Astrocyte of the spinal cord (primary cell): ENCODE measurements at regions not wholly inside any gene's neighbourhood (a gene's known extent, or its start where the extent isn't known, plus 50 kb on each side); places are given as distances from the start of the nearest gene placed in this dataset.

Experiments
- DNase-seq: peaks from one replicate; pipeline ENCODE4 v3.0.0; 2011; ENCODE audit warnings: low read depth, low spot score
- H3K4me3 ChIP-seq: 2 replicates; pipeline ENCODE4 v1.5.1; 2011; ENCODE audit warnings: low read depth, mild to moderate bottlenecking, low read length, moderate library complexity
- CTCF ChIP-seq: IDR thresholded peaks from 2 replicates; pipeline ENCODE4 v1.5.1; 2012; ENCODE audit warnings: low read depth, mild to moderate bottlenecking, low read length, inconsistent platforms
- in situ Hi-C: cut with HindIII; loops from 2 replicates; pipeline ENCODE4 v1.10.0; 2017; ENCODE audit warnings: low sequenced_read_pairs

GRCh38 chr6:99813565-99813964 lies 180.5 kb downstream of the MCHR2 start:
- H3K4me3 ChIP-seq = no peak overlapping the region
- in situ Hi-C loops = no loop called here
- DNase-seq = no peak
- no peak for TF ChIP-seq CTCF

GRCh38 chr6:99814230-99814928 lies 179.6 kb downstream of the MCHR2 start:
- in situ Hi-C loops = no loop called here
- TF ChIP-seq CTCF = no peak
- no peak for DNase-seq
- H3K4me3 ChIP-seq = no peak overlapping the region

DNA sequence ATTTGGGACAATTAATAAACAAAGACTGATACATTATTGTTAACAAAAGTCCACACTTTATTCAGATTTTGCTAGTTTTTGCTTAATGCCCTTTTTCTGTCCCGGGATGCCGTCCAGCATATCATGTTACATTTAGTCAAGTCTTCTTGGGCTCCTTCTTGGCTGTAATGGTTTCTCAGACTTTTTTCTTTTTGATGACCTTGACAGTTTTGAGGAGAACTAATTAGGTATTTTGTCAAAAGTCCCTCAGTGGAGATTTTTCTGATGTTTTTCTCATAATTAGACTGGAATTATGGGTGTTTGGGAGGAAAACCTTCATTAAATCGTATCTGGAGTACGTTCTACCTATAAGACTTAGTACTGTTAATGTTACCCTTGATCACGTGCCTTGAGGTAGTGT lies 177.2 kb downstream of the MCHR2 start:
- DNase-seq = no peak
- H3K4me3 ChIP-seq = no peak overlapping the region
- TF ChIP-seq CTCF = no peak
- in situ Hi-C loops = no loop called here

- no peak for DNase-seq
- in situ Hi-C loops = no loop called here
- no peak for TF ChIP-seq CTCF
- H3K4me3 ChIP-seq = no peak overlapping the region
Measured at GRCh38 chr6:99818161-99818560, 175.9 kb downstream of the MCHR2 start.

GRCh38 chr6:99819853-99820252 lies 174.2 kb downstream of the MCHR2 start:
- H3K4me3 ChIP-seq = no peak overlapping the region
- no peak for TF ChIP-seq CTCF
- DNase-seq = no peak
- in situ Hi-C loops = no loop called here

- in situ Hi-C loops = no loop called here
- no peak for TF ChIP-seq CTCF
- H3K4me3 ChIP-seq = no peak overlapping the region
- no peak for DNase-seq
Measured at GRCh38 chr6:99821164-99821563, 172.9 kb downstream of the MCHR2 start.
